ENCODE measurements at regions not wholly inside any gene's neighbourhood (a gene's known extent, or its start where the extent isn't known, plus 50 kb on each side); places are given as distances from the start of the nearest gene placed in this dataset.

DNA sequence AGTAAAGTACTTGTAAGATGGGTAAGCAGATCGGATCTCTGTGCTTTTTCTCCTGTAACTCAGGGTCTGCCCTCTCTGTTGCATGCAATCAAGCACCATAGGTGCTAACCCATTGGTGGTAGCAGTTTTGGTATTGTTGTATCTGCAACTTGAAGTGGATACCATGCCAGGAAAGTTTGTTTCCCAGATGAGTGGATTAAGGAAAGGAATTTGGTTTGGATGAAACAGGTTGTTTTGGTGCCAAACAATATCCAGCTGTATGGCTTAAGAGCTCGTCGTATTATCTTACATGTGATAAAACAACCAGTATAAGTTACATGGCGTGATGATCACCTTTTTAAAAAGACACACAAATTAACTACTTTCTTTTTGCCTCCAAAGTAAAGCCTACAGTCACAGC lies 280.9 kb upstream of the TENM3 start:
- DNase-seq (ENCODE audit: low spot score): no peak
- intact Hi-C loops (cut with DNase I): no loop called here
- ATAC-seq: no peak

DNA sequence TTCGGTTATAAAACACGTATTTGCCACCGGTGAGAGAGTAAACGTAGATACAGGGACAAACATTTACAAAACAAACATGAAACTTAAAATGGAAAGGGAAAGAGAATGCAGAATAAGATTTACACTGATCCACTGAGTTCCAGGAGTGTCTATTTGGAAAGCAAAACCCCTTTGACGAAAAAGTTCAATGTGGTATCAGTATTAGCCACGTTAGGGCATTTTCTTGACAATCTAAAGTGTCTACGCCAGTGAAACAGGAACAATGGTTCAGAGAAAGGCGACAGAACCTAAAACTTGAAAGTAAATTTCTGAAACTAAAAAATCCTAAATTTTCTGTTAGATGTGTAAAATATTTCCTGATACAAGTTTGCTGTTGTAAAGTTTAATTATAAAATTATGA lies 278.5 kb upstream of the TENM3 start:
- no peak for DNase-seq (ENCODE audit: low spot score)
- intact Hi-C loops (cut with DNase I): no loop called here

DNA sequence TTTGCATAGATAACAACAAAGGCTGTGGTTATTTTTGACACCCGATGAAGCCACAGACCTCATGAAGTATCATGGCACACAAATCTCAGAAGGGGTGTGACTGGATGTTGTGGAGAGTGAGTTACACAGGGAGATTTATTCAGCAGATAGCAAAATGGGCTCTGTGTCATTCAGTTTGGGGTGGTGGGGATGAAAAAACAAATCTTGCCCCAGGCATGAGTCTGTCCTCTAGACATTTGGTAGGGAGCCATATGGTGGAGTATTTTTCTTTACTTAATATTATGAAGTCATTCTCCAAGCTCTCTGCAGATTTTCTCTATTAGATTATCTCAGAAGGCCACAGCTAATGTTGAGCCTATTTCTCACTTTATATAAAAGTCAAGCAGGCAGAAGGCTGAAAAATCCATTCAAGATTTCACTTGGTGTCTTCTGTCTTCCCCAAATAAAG lies 277.1 kb upstream of the TENM3 start:
- no peak for DNase-seq (ENCODE audit: low spot score)
- ATAC-seq: no peak
- intact Hi-C loops (cut with DNase I): no loop called here

More for the DNA sequence above, 278.5 kb upstream of the TENM3 start:
- no peak for ATAC-seq

- intact Hi-C loops (cut with DNase I): no loop called here
- ATAC-seq (no peak), DNase-seq (ENCODE audit: low spot score) (no peak)
Measured at GRCh38 chr4:181967401-181967800, 275.8 kb upstream of the TENM3 start.

GRCh38 chr4:181968371-181968770 lies 274.8 kb upstream of the TENM3 start:
- no peak for ATAC-seq
- no peak for DNase-seq (ENCODE audit: low spot score)
- intact Hi-C loops (cut with DNase I): no loop called here

- intact Hi-C loops (cut with DNase I): no loop called here
- no peak for DNase-seq (ENCODE audit: low spot score)
- no peak for ATAC-seq
Measured at GRCh38 chr4:181969151-181969550, 274.1 kb upstream of the TENM3 start.

DNA sequence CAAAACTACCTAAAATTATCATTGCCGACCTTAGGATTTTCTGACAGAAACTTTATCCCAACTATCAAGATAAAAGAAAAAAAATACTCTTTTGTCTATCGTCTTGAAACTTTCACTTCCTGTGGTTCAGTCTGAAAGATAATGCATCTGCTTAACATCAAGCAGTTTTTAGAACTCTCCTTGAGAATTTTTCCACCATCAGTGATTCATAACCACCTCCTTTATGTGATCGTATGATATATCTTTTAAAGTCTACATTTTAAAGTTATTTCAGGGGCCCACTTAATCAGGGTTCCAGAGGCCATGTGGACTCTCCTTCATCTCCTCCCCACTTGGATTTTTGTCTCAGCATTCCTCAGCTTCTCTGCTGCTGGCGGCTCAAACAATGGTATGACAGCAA lies 272.8 kb upstream of the TENM3 start:
- DNase-seq (ENCODE audit: low spot score) (no peak), ATAC-seq (no peak)
- intact Hi-C loops (cut with DNase I): no loop called here

DNA sequence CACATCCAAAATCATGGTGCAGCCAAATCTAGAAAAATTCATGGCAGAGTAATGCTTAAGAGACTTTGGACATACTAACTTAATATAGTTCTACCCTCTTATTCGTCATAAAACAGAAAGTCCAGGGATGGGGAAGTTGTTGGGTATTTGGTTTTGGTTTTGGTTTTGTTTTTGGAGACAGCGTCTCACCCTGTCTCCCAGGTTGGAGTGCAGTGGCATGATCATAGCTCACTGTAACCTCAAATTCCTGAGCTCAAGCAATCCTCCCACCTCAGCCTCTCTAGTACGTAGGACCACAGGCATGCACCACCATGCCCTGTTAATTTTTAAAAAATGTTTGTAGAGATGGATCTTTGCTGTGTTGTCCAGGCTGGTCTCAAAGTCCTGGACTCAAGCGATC lies 271.8 kb upstream of the TENM3 start:
- DNase-seq (ENCODE audit: low spot score) (no peak), ATAC-seq (no peak)
- intact Hi-C loops (cut with DNase I): no loop called here

DNA sequence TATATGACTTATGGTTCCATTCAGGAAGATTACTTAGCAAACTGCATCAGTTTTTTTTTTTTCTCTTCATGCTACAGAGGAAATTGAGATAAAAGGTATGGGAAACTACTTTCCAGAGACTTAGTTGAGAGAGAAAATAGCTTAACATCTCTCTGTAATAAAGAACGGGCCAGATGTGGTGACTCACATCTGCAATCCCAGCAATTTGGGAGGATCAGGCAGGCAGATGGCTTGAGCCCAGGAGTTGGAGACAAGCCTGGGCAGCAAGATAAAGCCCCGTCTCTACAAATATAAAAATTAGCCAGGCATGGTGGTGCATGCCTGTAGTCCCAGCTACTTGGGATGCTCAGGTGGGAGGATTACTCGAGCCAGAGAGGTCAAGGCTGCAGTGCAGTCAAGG lies 271.2 kb upstream of the TENM3 start:
- intact Hi-C loops (cut with DNase I): no loop called here
- no peak for DNase-seq (ENCODE audit: low spot score)
- ATAC-seq: no peak

- DNase-seq (ENCODE audit: low spot score): no peak
- no peak for ATAC-seq
- intact Hi-C loops (cut with DNase I): no loop called here
Measured at GRCh38 chr4:181976764-181977163, 266.4 kb upstream of the TENM3 start.

DNA sequence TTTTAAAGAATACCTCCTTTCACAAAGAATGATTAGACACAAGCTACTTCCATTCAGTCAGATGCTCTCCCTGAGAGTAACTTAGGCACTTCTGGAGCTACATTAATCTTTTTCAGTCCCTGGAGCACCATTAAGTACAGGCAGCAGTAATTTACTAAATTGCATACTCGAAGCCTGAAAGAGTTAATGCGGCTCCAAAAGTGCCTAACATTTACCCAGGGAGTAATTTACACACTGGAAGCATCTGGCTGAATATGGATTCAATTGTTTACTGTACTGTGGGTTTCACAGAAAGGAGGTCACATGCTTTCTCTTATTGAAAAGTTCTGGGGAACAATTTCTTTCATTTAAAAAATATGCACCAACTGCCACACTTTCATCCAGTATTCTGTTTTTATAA lies 260.8 kb upstream of the TENM3 start:
- intact Hi-C loops (cut with DNase I): no loop called here
- DNase-seq (ENCODE audit: low spot score) (no peak), ATAC-seq (no peak)

DNA sequence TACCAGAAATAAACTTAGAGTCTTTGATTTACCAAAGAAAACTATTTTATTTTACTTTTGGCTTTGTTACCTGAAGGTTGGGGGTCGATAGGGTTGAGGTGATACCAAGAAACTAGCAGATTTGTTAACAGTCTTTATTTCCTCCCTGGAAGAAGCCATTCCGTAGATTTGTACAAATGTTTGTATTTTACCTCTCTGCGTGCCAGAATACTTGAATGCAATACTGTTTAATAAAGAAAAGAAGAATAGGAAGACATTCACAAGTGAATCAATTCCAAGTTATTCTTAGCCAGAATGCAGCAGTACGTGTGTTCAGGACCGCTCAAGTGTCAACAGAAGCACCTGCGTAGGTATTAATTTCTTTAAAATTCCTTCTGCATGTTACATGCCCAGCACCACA lies 260.3 kb upstream of the TENM3 start:
- intact Hi-C loops (cut with DNase I): no loop called here
- DNase-seq (ENCODE audit: low spot score) (no peak), ATAC-seq (no peak)

DNA sequence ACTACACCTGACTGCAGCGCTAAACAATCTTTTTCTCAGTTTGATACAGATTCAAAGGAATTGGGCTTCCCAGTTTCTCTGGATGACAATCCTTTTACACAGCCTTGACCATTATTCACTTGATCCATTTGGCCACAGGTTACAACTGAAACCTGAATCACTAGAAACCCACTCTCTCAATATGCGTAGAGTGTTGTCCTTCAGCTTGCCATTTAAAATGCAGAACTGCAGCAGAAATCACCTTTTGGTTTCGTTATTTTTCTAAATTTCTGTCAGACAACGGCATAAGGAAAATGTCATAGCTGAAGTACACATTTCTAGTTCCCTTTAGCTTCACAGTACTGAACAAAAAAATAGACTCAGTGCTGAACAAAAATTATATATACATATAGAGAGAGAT lies 255.8 kb upstream of the TENM3 start:
- DNase-seq (ENCODE audit: low spot score) (no peak), ATAC-seq (no peak)
- intact Hi-C loops (cut with DNase I): no loop called here

DNA sequence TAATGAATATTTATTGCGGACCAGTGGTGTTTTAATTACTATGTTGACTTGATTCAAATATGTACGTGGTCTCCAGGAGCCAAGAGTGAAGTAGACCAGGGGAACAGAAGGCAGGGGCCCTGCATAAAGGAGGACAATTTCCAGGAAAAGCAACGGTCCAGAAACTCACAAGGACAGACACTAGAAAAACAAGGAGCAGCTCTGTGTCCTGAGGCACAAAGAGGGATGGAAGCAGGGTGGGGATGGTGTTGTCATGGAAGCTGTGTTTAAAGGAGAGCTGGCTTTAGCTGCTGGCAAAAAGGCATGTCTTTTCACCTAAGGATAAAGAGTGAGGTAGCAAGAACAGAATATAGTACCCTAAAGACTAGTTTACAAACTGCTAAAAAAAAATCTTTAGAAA lies 254.1 kb upstream of the TENM3 start:
- ATAC-seq (no peak), DNase-seq (ENCODE audit: low spot score) (no peak)
- intact Hi-C loops (cut with DNase I): no loop called here

DNA sequence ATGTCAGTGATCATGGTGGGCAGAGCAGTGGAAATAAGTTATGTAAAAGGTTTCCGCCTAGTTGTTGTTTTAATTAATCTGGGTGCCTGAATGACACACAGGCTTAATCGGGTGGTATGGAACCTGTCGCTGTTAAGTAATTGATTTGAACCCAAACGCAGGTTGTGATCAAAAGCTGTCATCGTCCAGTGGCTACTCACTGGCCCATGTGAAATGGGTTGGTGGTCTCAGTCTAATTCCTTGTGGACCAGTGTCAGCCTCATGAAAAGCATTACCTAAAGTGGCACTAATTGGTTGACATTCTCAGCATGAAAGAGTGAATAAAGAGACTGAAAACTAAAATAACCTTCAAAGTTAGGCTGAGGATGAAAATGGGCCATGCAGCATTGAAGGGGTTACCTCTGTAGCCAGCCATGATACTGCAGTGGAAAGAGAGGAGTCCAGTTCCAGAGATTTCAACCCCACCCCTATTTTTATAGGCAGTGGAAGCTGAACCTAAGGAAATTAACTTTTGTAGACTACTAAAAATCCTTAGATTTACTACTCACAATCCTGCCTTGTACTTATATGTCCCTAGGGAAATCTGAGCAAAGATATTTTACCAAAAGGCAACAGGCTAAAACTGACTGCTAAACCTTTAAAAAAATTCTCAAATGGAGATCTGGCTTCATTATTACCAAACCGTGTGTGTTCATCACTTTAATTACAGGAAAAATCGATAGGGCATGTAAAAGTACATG lies 251.7 kb upstream of the TENM3 start:
- DNase-seq (ENCODE audit: low spot score) (no peak), ATAC-seq (no peak)
- intact Hi-C loops (cut with DNase I): no loop called here

GRCh38 chr4:181998398-181999295 lies 244.6 kb upstream of the TENM3 start:
- DNase-seq (ENCODE audit: low spot score) (no peak), ATAC-seq (no peak)
- intact Hi-C loops (cut with DNase I): no loop called here

GRCh38 chr4:182000077-182000476 lies 243.1 kb upstream of the TENM3 start:
- intact Hi-C loops (cut with DNase I): no loop called here
- ATAC-seq: peak; percentile 70
- no peak for DNase-seq (ENCODE audit: low spot score)

DNA sequence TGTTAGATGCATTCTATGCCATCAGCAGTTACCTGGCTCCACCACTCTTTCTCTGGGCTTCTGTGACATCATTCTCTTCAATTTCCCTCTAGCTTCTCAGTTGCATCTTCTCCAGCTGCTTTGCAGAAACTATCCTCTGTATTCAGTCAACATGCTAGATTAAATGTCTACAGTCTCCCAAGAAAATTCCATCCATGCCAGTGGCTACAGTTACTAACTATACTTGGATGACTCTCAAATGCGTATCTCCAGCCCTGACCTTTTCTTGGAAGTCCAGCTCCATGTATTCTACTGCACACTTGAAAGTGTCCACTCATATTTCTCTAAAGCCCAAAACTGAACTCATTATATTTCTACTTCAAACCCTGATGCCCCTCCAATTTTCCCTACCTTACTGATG lies 232.3 kb upstream of the TENM3 start:
- no peak for ATAC-seq
- DNase-seq (ENCODE audit: low spot score): no peak
- intact Hi-C loops (cut with DNase I): no loop called here

GRCh38 chr4:182014164-182014563 lies 229.0 kb upstream of the TENM3 start:
- no peak for ATAC-seq
- DNase-seq (ENCODE audit: low spot score): no peak
- intact Hi-C loops (cut with DNase I): no loop called here

- ATAC-seq (no peak), DNase-seq (ENCODE audit: low spot score) (no peak)
- intact Hi-C loops (cut with DNase I): no loop called here
Measured at GRCh38 chr4:182015014-182015413, 228.2 kb upstream of the TENM3 start.

GRCh38 chr4:182015893-182016292 lies 227.3 kb upstream of the TENM3 start:
- DNase-seq (ENCODE audit: low spot score): no peak
- intact Hi-C loops (cut with DNase I): no loop called here
- no peak for ATAC-seq
